A673 (cell line): ENCODE measurements at regions not wholly inside any gene's neighbourhood (a gene's known extent, or its start where the extent isn't known, plus 50 kb on each side); places are given as distances from the start of the nearest gene placed in this dataset.

ENCODE experiments used
- EZH2 ChIP-seq: fragments of 200-600 bp; sonication (generic); IDR thresholded peaks from 2 replicates; pipeline ENCODE4 v1.6.1; 2017; ENCODE audit warnings: borderline replicate concordance, low read depth, mild to moderate bottlenecking, mixed read lengths, antibody characterized with exemption, low read length; ENCODE audit not compliant: poor library complexity, severe bottlenecking
- TF ChIP-seq, protein P1 (sequence below): fragments of 300-800, 200-600 bp; sonication (generic); conservative IDR thresholded peaks from 2 replicates; pipeline ENCODE4 v1.5.1; 2017; ENCODE audit warnings: low read depth, mild to moderate bottlenecking, antibody characterized with exemption, low read length, moderate library complexity, mixed read lengths

DNA sequence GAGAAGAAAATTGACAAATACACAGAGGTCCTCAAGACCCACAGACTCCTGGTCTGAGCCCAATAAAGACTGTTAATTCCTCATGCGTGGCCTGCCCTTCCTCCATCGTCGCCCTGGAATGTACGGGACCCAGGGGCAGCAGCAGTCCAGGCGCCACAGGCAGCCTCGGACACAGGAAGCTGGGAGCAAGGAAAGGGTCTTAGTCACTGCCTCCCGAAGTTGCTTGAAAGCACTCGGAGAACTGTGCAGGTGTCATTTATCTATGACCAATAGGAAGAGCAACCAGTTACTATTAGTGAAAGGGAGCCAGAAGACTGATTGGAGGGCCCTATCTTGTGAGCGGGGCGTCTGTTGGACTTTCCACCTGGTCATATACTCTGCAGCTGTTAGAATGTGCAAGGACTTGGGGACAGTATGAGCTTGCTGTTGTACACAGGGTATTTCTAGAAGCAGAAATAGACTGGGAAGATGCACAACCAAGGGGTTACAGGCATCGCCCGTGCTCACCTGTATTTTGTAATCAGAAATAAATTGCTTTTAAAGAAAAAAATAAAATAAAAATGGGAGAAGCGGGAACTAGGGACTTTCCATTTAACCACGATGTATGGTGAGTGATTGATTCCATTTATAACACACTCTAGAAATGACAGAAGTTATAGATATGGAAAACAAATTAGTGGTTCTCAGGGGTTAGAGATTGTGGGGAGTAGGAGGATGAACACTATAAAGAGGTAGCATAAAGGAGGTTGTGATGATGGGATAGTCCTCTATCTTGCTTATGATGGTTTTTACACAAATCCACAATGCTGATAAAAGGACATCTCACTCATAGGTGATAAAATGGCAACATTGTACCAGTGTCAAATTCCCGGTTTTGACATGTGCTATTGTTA, 244.7 kb downstream of the MRPL39 start:
- TF ChIP-seq, protein P1, sequence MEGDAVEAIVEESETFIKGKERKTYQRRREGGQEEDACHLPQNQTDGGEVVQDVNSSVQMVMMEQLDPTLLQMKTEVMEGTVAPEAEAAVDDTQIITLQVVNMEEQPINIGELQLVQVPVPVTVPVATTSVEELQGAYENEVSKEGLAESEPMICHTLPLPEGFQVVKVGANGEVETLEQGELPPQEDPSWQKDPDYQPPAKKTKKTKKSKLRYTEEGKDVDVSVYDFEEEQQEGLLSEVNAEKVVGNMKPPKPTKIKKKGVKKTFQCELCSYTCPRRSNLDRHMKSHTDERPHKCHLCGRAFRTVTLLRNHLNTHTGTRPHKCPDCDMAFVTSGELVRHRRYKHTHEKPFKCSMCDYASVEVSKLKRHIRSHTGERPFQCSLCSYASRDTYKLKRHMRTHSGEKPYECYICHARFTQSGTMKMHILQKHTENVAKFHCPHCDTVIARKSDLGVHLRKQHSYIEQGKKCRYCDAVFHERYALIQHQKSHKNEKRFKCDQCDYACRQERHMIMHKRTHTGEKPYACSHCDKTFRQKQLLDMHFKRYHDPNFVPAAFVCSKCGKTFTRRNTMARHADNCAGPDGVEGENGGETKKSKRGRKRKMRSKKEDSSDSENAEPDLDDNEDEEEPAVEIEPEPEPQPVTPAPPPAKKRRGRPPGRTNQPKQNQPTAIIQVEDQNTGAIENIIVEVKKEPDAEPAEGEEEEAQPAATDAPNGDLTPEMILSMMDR = no peak
- no peak for TF ChIP-seq EZH2
